PC-3 (cell line): ENCODE measurements at regions not wholly inside any gene's neighbourhood (a gene's known extent, or its start where the extent isn't known, plus 50 kb on each side); places are given as distances from the start of the nearest gene placed in this dataset.

Experiments
- ATAC-seq: fragments of 200-7000 bp; cut with Tn5 transposase; 2 replicates; pipeline ENCODE4 v1.9.1; 2020; ENCODE audit warnings: mild to moderate bottlenecking, moderate library complexity
- BruUV-seq: library from RNA; stranded (reverse); fragments of 400-500 nt; replicated peaks from 2 replicates; lab custom pipeline; 2021; lab: Mats Ljungman, UMichigan
- CTCF ChIA-PET: fragments of 300-600 bp; sonication (Branson Sonifier 250); formaldehyde crosslinking; loops from one replicate; lab custom pipeline; 2022; ENCODE audit warnings: antibody characterized with exemption; lab: Charles Lee
- POLR2A ChIA-PET: fragments of 300-600 bp; sonication (Branson Sonifier 250); formaldehyde crosslinking; loops from one replicate; lab custom pipeline; 2022; ENCODE audit warnings: antibody characterized with exemption; ENCODE audit not compliant: unreplicated experiment; lab: Charles Lee
- DNase-seq: peaks from one replicate; pipeline ENCODE4 v3.0.0-alpha.2; 2015
- H2AFZ ChIP-seq: fragments of 300-600 bp; sonication (generic); 2 replicates; pipeline ENCODE4 v1.6.0; 2016; ENCODE audit warnings: antibody characterized with exemption, low read length
- H3F3A ChIP-seq: fragments of 300-600 bp; sonication (generic); one replicate; pipeline ENCODE4 v1.6.0; 2017; ENCODE audit warnings: antibody characterized with exemption, low read length, control low read depth, mild to moderate bottlenecking; ENCODE audit not compliant: unreplicated experiment
- H3K27ac ChIP-seq: fragments of 300-600 bp; sonication (generic); 2 replicates; pipeline ENCODE4 v1.5.1; 2016; ENCODE audit warnings: mild to moderate bottlenecking, low read length
- H3K27me3 ChIP-seq: fragments of 300-600 bp; sonication (generic); 2 replicates; pipeline ENCODE4 v1.6.1; 2016; ENCODE audit warnings: low read length, mixed read lengths
- H3K36me3 ChIP-seq: fragments of 300-600 bp; sonication (generic); 2 replicates; pipeline ENCODE4 v1.6.1; 2016; ENCODE audit warnings: low read depth, mixed run types, low read length, mixed read lengths
- H3K4me1 ChIP-seq: fragments of 300-600 bp; sonication (generic); 2 replicates; pipeline ENCODE4 v1.5.1; 2016; ENCODE audit warnings: low read length; ENCODE audit not compliant: insufficient read depth
- H3K4me2 ChIP-seq: fragments of 300-600 bp; sonication (generic); 2 replicates; pipeline ENCODE4 v1.6.0; 2016; ENCODE audit warnings: low read length
- H3K4me3 ChIP-seq: fragments of 300-600 bp; sonication (generic); 2 replicates; pipeline ENCODE4 v1.5.1; 2016; ENCODE audit warnings: mild to moderate bottlenecking, low read length, mixed read lengths
- H3K79me2 ChIP-seq: fragments of 300-600 bp; sonication (generic); 2 replicates; pipeline ENCODE4 v1.6.1; 2017; ENCODE audit warnings: low read length, mixed read lengths
- H3K9ac ChIP-seq: fragments of 300-600 bp; sonication (generic); 2 replicates; pipeline ENCODE4 v1.6.0; 2016; ENCODE audit warnings: mild to moderate bottlenecking, low read length
- H3K9me2 ChIP-seq: fragments of 300-600 bp; sonication (generic); replicated peaks from 2 replicates; pipeline ENCODE4 v1.6.1; 2016; ENCODE audit warnings: mixed run types, low read length, mixed read lengths
- H3K9me3 ChIP-seq: fragments of 300-600 bp; sonication (generic); 2 replicates; pipeline ENCODE4 v1.6.1; 2016; ENCODE audit warnings: low read length, mixed read lengths
- H4K20me1 ChIP-seq: fragments of 300-600 bp; sonication (generic); 2 replicates; pipeline ENCODE4 v1.6.1; 2016; ENCODE audit warnings: low read length, mixed read lengths
- EZH2 ChIP-seq: fragments of 300-600 bp; sonication (generic); IDR thresholded peaks from one replicate; pipeline ENCODE4 v1.6.1; 2017; ENCODE audit warnings: antibody characterized with exemption, mild to moderate bottlenecking, low read length; ENCODE audit not compliant: unreplicated experiment
- EZH2phosphoT487 ChIP-seq: fragments of 300-600 bp; sonication (generic); IDR thresholded peaks from 2 replicates; pipeline ENCODE4 v1.6.1; 2018; ENCODE audit warnings: mild to moderate bottlenecking, antibody characterized with exemption, low read length, borderline replicate concordance
- intact Hi-C: fragments of 100-400 bp; cut with micrococcal nuclease; formaldehyde crosslinking; loops from 2 replicates; pipeline ENCODE4 v1.9.0; 2023
- TF ChIP-seq, protein P1 (sequence below): fragments of 300-600 bp; sonication (generic); conservative IDR thresholded peaks from 2 replicates; pipeline ENCODE4 v1.5.1; 2017; ENCODE audit warnings: antibody characterized with exemption, low read depth, mild to moderate bottlenecking, low read length

DNA sequence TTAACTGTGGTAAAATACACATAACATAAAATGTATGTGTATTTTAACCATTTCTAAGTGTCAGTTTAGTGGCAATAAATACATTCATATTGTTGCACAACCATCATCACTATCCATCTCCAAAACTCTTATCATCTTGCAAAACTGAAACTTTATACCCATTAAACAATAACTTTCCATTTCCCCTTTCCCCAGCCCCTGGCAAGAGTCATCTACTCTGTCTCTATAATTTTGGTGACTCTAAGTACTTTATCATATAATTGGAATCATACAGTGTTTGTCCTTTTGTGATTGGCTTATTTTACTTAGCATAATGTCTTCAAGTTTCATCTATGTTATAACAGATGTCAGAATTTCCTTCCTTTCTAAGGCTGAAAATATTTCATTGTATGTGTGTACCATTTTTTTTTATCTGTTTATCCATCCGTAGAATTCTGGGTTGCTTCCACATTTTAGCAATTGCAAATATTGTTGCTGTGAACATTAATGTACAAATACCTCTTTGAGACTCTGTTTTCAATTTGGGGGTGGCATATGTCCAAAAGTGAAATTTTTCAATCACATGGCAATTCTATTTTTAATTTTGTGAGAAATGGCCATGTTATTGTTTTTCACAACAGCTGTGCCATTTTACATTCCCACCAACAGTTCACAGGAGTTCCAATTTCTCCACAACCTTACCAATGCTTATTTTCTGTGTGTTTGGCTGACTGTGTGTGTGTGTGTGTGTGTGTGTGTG, 153.9 kb upstream of the GORAB start:
- CTCF ChIA-PET, result no interaction called here
- Histone ChIP-seq H4K20me1 (no peaks in the 10 kb centered on the region), H3K9ac (no peak overlapping the region), H3K4me1 (no peaks in the 10 kb centered on the region), H3K9me2 (no peaks in the 10 kb centered on the region), H3K4me2 (no peak overlapping the region), H3K27ac (no peak overlapping the region), H3K27me3 (no peaks in the 10 kb centered on the region), H2AFZ (no peak overlapping the region), H3F3A (no peaks in the 10 kb centered on the region), H3K79me2 (no peaks in the 10 kb centered on the region), H3K4me3 (no peak overlapping the region), H3K9me3 (no peaks in the 10 kb centered on the region), H3K36me3 (no peaks in the 10 kb centered on the region)
- DNase-seq, result no peak
- BruUV-seq, result no TSS peak
- intact Hi-C loops, result no loop called here
- TF ChIP-seq, protein P1, sequence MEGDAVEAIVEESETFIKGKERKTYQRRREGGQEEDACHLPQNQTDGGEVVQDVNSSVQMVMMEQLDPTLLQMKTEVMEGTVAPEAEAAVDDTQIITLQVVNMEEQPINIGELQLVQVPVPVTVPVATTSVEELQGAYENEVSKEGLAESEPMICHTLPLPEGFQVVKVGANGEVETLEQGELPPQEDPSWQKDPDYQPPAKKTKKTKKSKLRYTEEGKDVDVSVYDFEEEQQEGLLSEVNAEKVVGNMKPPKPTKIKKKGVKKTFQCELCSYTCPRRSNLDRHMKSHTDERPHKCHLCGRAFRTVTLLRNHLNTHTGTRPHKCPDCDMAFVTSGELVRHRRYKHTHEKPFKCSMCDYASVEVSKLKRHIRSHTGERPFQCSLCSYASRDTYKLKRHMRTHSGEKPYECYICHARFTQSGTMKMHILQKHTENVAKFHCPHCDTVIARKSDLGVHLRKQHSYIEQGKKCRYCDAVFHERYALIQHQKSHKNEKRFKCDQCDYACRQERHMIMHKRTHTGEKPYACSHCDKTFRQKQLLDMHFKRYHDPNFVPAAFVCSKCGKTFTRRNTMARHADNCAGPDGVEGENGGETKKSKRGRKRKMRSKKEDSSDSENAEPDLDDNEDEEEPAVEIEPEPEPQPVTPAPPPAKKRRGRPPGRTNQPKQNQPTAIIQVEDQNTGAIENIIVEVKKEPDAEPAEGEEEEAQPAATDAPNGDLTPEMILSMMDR, result no peak
- TF ChIP-seq EZH2, result no peak
- ATAC-seq, result no peak
- POLR2A ChIA-PET, result no interaction called here

DNA sequence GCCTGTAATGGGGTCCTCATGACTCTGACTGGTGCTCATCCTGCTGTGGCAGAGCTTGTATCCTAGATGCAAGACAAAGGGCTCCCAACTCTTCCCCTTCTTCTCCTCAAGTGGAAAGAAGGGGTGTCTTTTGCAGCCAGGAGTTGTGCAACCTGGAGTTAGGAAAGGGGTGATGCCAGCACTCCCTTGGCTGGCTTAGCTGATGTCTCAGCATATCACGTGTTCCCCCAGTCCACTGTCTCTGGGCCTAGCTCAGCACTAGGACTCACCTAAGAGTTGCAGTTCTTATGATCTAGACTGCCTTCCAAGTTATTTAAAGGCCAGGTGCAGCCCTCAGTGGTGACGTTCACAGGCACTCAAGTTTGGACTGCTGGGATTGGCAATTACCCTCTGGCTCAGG, 146.2 kb upstream of the GORAB start:
- Histone ChIP-seq H3K27ac (no peak overlapping the region), H2AFZ (no peak overlapping the region), H3F3A (no peaks in the 10 kb centered on the region), H3K9me2 (no peaks in the 10 kb centered on the region), H3K4me2 (no peak overlapping the region), H3K27me3 (peaks cover 16% of the 10 kb centered on the region; the same call in 1 of the 2 replicates), H3K79me2 (no peaks in the 10 kb centered on the region), H3K4me1 (no peaks in the 10 kb centered on the region), H3K4me3 (no peak overlapping the region), H3K9ac (no peak overlapping the region), H4K20me1 (no peaks in the 10 kb centered on the region), H3K36me3 (no peaks in the 10 kb centered on the region), H3K9me3 (no peaks in the 10 kb centered on the region)
- BruUV-seq, result no TSS peak
- DNase-seq (no peak), ATAC-seq (no peak)
- ChIA-PET CTCF (no interaction called here), POLR2A (no interaction called here)
- intact Hi-C loops, result no loop called here
- TF ChIP-seq, protein P1, result no peak
- TF ChIP-seq EZH2 (no peak), EZH2phosphoT487 (no peak)

DNA sequence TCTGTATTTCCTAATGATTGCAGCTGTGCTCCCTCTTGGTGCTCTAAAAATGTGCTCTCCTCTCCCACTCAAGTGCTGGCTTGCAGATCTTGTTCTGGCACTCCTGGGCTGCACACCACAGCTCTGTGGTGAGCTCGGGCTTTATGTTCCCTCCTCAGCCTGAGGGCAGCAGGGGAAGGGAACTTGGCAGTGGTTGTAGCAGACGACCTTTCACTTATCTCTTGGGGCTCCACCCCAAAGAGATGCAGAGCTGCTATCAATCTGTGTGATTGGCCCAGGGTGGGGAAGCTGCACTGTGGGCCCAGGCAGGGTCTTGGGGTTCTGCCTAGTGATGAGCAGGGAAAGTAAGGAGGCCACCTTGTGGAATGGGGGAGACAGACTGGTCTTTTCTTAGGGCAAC, 143.5 kb upstream of the GORAB start:
- ATAC-seq, result no peak

More for the DNA sequence above, 143.5 kb upstream of the GORAB start:
- H3K4me1 ChIP-seq, result no peaks in the 10 kb centered on the region
- H3K9me3 ChIP-seq, result no peaks in the 10 kb centered on the region
- H2AFZ ChIP-seq, result no peak overlapping the region
- no peak overlapping the region for H3K4me2 ChIP-seq
- intact Hi-C loops, result no loop called here
- DNase-seq, result no peak
- no peak overlapping the region for H3K9ac ChIP-seq
- H3K9me2 ChIP-seq, result no peaks in the 10 kb centered on the region
- no peaks in the 10 kb centered on the region for H3F3A ChIP-seq
- H3K27ac ChIP-seq, result no peak overlapping the region
- H3K36me3 ChIP-seq, result no peaks in the 10 kb centered on the region
- ChIA-PET CTCF (no interaction called here), POLR2A (no interaction called here)
- no TSS peak for BruUV-seq
- TF ChIP-seq EZH2phosphoT487, result no peak
- TF ChIP-seq, protein P1, result no peak
- no peak for TF ChIP-seq EZH2
- no peaks in the 10 kb centered on the region for H3K79me2 ChIP-seq
- H3K27me3 ChIP-seq, result peaks cover 24% of the 10 kb centered on the region; the same call in 1 of the 2 replicates
- H4K20me1 ChIP-seq, result no peaks in the 10 kb centered on the region
- no peak overlapping the region for H3K4me3 ChIP-seq
